GM21576 (cell line): ENCODE measurements at regions not wholly inside any gene's neighbourhood (a gene's known extent, or its start where the extent isn't known, plus 50 kb on each side); places are given as distances from the start of the nearest gene placed in this dataset.
"Not testable (repeated sequence)": the region's sequence is repeated elsewhere in the genome, so short reads cannot be mapped to it uniquely, and the experiment has no call there.

ENCODE experiments used
- ATAC-seq: cut with Tn5 transposase; IDR thresholded peaks from one replicate; pipeline ENCODE4 v1.9.1; 2021; ENCODE audit warnings: mild to moderate bottlenecking, moderate library complexity; ENCODE audit not compliant: unreplicated experiment

DNA sequence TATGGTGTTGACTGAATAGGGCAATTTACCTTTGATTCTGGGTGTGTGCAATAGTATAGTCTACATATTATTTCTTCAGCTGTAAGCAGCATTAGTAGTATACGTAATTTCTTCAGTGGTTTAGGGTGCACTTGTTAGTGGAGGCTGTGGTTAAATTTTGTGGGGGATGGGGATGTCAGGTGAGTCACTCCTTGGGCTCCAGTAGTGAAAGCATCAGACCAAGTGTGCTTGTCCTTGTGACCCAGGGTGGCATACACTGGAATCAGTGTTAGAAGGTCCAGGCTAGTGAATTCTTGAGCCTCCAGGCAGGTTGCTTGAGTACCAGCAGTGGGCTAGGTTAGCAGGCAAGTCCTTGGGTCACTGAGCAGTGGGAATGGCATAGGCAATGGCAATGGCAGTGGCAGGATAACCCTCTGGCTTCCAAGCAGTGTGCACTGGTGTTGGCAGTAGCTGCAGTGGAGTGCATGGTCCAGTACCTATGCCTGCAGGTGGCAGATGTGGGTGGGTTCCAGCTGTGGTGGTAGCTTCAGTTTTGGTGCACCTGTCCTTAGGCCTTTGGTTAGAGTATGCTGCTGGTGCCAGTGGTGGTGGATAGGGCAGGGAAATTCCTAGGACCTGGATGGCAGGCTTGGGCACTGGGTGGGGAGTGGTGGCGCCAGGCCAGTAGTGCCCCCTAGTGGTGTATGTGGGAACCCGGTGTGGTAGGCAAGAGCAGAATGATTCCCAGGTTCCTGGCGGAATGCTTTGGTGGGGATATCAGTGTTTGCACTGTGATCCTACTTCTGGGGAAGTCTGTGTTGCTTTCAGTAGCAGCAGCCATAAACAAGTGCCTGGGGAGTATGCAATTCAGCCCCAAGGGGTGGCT lies 531.0 kb downstream of the SMARCA1 start:
- ATAC-seq: no peak

GRCh38 chrX:128975745-128976144 lies 547.5 kb downstream of the SMARCA1 start:
- peak; percentile 70 for ATAC-seq

DNA sequence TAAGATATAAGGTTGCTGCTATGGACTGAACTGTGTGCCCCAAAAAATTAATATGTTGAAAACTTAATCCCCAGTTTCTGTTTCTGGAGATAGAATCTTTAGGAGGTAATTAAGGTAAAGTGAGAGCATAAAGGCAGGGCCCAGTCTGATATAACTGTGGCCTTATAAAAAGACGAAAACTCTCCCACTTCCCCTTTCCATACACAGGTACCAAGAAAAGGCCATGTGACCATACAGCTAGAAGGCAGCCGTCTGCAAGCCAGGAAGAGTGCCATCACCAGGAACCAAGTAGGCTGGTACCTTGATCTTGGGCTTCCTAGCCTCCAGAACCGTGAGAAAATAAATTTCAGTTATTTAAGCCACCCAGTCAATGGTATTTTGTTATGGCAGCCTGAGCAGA lies 550.3 kb downstream of the SMARCA1 start:
- ATAC-seq: no peak

- no peak for ATAC-seq
Measured at GRCh38 chrX:128961290-128961689, 562.0 kb downstream of the SMARCA1 start.

- ATAC-seq: not testable (repeated sequence)
Measured at GRCh38 chrX:128954697-128955096, 568.6 kb downstream of the SMARCA1 start.

DNA sequence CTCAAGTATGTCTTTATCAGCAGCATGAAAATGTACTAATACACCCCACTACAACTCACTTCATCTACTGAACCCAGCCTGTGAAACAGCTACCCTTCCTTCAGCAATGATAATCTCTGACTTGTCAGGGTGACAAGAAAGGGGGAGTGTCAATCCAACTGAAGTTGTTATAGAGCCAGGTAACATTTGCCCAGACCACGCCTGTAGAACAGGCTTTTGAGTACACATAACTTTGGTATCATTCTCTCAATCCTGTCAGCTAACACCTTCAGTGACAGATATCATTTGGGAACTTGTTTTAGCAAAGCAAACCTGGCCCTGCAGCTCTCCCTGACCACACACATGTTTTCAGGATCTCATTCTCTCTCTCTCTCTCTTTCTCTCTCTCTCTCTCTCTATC lies 592.2 kb downstream of the SMARCA1 start:
- no peak for ATAC-seq

- ATAC-seq: no peak
Measured at GRCh38 chrX:128929271-128930057, 593.8 kb downstream of the SMARCA1 start.

DNA sequence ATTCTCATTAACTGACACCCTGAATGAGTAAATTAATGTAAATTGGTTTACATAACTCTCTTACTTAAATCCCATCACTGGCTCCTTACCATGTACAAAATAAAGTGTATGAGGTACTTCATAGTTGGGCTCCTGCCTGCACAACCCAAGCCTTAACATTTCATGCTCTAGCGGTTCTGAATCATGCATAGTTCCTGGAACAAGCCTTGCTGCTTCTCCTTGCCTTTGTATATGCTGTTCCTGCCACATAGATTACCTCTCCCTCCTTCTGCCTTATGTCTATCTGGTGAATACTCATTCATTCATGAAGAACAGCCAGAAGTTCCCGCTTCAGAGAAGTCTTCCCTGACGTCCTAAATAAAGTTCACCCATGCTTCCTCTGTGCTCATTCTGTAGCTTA lies 594.7 kb downstream of the SMARCA1 start:
- ATAC-seq: no peak

DNA sequence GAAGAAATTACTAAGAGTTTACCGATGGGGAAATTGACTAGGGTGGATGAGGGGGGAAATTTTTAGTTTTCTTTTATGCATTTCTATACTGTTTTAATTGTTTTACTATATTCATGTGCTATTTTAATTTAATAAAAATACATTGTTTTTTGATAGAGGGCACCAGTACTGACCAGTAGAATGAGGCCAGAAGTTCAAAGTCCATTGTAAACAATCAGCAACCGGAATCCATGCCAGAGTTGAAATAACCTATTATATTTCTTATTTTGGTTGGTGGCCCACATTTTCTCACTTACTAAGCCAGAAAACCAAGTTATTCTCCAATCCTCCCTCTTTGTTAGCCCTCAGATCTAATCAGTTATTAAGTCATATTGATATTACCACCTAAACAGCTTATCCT lies 595.9 kb downstream of the SMARCA1 start:
- no peak for ATAC-seq

DNA sequence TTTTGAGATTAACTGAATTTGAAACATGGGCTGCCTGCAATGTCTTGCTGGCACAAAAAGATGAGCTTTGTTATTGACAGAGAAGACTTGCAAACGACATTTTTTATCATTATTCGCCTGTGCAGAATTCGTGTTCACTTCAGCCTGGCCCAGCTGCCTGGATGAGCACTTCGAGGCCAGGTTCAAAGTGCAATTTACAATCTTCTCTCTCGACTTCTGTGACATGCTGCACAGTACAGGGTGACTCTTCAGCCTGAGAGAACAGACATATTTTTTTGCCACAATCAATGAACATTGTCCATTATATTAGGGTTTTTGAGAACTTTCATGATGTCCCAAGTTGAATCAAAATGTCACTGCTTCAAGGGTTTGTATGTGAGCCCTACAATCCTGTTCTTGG lies 616.5 kb downstream of the SMARCA1 start:
- ATAC-seq: no peak

DNA sequence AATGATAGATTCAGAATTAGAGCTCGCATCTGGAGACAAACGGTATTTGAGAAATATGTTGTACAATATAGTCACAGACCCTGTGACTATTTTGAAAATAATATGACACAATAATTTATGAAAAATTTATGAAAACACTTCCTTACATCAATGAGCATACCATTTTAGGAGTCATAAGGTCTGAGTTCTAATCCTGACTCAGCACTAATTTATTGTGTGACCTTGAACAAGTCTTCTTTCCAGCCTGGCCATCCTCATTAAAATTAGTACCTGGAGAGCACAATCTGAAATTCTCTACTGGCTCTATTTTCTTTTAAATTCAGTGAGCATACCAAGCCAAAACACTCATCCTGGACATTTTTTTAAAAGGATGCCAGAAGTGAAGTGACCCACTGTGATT lies 622.3 kb downstream of the SMARCA1 start:
- ATAC-seq: no peak

- ATAC-seq: no peak
Measured at GRCh38 chrX:128897621-128898020, 625.7 kb downstream of the SMARCA1 start.

GRCh38 chrX:128891554-128891953 lies 631.7 kb downstream of the SMARCA1 start:
- ATAC-seq: no peak

GRCh38 chrX:128884430-128884829 lies 638.9 kb downstream of the SMARCA1 start:
- ATAC-seq: no peak

GRCh38 chrX:128883650-128884049 lies 639.6 kb downstream of the SMARCA1 start:
- no peak for ATAC-seq

DNA sequence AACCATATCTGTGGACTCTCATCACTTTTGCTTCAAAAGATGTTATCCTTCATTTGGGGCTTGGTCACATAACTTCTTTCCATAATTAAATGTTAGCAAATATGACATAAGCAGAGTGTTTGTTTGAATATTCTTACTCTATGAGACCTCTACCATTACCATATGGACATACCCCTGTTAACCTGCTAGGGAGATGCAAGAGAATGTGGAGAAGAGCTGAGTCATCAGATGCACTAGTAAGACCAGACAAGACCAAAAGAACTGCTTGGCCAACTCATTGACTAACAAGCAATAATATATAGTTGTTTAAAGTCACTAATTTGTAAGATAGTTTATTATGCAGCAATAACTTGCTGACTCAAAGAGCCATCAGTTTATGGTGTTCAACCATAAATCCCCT lies 652.9 kb downstream of the SMARCA1 start:
- no peak for ATAC-seq

DNA sequence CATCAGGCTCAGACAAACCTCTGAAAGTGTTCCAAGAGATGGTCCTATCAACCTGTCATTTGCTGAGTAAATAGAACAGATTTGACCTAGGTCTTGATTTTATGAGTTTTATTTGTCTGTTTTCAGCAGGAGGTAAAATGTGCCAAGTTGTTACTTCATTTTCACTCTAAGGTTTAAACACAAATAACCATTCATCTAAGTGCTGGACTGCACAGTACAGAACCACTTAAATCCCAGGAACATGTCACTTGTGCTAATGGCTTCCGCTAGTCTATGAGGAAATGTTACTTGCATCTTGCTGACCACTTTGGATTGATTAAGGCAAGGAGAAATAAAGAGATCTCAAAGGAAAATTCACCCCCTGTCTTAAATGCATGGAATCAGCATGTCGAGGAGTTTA lies 660.7 kb downstream of the SMARCA1 start:
- ATAC-seq: no peak

DNA sequence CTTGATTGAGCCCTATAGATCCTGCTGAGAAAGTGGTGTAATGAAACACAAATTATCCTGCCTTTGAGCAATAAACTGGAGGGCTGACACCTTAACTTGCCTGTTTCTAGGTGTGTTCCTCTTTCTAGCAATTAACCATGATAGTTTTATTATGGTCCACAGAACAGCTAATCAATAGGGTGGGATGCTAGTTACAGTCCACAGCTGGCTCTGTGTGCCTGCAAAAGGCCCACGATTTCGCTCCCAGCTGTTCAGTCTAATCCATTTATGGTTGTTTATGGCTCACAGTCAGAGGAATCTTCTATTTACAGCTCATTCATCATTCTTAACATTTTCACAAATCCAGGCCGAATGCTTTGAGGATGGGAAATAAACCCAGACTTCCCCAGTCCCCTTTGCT lies 674.9 kb downstream of the SMARCA1 start:
- no peak for ATAC-seq

DNA sequence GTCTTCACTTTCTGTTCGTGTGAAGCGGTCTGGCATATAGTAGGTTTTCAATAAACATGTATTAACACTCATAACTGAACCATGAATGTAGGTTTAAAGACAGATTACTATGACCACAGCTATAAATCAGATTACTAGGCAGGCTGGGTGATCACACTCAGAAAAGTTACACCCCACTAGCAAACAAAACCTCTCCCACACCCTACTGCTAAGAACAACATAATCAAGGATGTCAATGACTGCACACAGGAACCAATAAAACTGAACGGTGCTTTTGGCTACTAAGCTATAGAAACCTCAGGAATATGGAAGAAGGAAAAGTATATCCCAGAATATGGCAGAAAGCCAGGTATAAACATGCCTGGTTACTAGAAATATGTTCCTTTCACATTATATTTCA lies 676.9 kb downstream of the SMARCA1 start:
- ATAC-seq: no peak

GRCh38 chrX:128818690-128819089 lies 704.6 kb downstream of the SMARCA1 start:
- ATAC-seq: no peak

DNA sequence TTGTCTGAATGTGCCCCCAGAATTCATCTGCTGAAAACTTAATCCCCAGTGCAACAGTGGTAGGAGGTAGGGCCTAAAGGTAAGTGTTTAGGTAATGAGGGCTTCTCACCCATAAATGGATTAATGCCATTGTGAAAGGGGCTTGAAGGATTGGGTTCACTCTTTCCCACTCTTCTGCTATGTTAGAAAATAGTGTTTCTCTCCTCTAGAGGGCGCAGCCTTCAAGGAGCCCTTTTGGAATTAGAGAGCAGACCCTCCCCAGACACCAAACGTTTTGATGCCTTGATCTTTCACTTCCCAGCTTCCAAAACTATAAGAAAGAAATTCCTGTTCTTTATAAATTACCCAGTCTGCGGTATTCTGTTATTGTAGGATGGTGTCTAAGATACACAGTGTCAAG lies 706.4 kb downstream of the SMARCA1 start:
- no peak for ATAC-seq

GRCh38 chrX:128807367-128807766 lies 715.9 kb downstream of the SMARCA1 start:
- ATAC-seq: no peak
